BJ (cell line): ENCODE measurements at regions not wholly inside any gene's neighbourhood (a gene's known extent, or its start where the extent isn't known, plus 50 kb on each side); places are given as distances from the start of the nearest gene placed in this dataset.

Source experiments
- CTCF ChIA-PET: fragments of 350-600 bp; formaldehyde crosslinking; extraction: SDS; loops from one replicate; lab custom pipeline; 2021; ENCODE audit warnings: antibody characterized with exemption, inconsistent platforms; lab: Yijun Ruan, JAX
- POLR2A ChIA-PET: fragments of 300-600 bp; sonication (Branson Sonifier 250); formaldehyde crosslinking; extraction: SDS; loops from one replicate; lab custom pipeline; 2021; ENCODE audit warnings: antibody characterized with exemption; lab: Charles Lee
- DNase-seq: peaks from one replicate; pipeline ENCODE4 v3.0.0-alpha.2; 2011; ENCODE audit warnings: low read depth
- H3K27me3 ChIP-seq: 2 replicates; pipeline ENCODE4 v1.6.0; 2011; ENCODE audit warnings: low read length; ENCODE audit not compliant: control insufficient read depth, insufficient read depth
- H3K36me3 ChIP-seq: 2 replicates; pipeline ENCODE4 v1.5.1; 2011; ENCODE audit warnings: low read length; ENCODE audit not compliant: control insufficient read depth, insufficient read depth
- H3K4me3 ChIP-seq: 2 replicates; pipeline ENCODE4 v1.5.1; 2011; ENCODE audit warnings: low read depth, mild to moderate bottlenecking, control low read depth, low read length
- TF ChIP-seq, protein P1 (sequence below): IDR thresholded peaks from 2 replicates; pipeline ENCODE4 v1.5.1; 2011; ENCODE audit warnings: low read depth, mild to moderate bottlenecking, control low read depth, inconsistent platforms, low read length, moderate library complexity; ENCODE audit not compliant: insufficient read depth

DNA sequence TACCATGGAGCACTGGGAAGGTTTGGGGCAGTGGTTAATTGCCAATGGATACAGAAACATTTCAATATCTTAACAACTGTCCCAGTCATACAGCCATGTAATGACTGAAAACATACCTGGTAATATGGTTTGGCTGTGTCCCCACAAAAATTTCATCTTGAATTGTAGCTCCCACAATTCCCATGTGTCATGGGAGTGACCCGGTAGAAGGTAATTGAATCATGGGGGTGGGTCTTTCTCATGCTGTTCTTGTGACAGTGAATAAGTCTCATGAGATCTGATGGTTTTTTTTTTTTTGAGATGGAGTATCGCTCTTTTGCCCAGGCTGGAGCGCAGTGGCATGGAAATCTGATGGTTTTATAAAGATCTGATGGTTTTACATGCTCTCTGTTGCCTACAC lies 284.4 kb downstream of the TCF7L2 start:
- ChIA-PET POLR2A (no interaction called here), CTCF (interaction anchor here (0.8 kb wide), 1 partner anchor 45 kb away, joined by 3 read pairs; no protein-coding TSS in a partner anchor)
- TF ChIP-seq, protein P1, sequence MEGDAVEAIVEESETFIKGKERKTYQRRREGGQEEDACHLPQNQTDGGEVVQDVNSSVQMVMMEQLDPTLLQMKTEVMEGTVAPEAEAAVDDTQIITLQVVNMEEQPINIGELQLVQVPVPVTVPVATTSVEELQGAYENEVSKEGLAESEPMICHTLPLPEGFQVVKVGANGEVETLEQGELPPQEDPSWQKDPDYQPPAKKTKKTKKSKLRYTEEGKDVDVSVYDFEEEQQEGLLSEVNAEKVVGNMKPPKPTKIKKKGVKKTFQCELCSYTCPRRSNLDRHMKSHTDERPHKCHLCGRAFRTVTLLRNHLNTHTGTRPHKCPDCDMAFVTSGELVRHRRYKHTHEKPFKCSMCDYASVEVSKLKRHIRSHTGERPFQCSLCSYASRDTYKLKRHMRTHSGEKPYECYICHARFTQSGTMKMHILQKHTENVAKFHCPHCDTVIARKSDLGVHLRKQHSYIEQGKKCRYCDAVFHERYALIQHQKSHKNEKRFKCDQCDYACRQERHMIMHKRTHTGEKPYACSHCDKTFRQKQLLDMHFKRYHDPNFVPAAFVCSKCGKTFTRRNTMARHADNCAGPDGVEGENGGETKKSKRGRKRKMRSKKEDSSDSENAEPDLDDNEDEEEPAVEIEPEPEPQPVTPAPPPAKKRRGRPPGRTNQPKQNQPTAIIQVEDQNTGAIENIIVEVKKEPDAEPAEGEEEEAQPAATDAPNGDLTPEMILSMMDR: no peak
- Histone ChIP-seq H3K4me3 (no peak overlapping the region), H3K27me3 (peaks cover 6% of the 10 kb centered on the region), H3K36me3 (no peaks in the 10 kb centered on the region)
- no peak for DNase-seq

DNA sequence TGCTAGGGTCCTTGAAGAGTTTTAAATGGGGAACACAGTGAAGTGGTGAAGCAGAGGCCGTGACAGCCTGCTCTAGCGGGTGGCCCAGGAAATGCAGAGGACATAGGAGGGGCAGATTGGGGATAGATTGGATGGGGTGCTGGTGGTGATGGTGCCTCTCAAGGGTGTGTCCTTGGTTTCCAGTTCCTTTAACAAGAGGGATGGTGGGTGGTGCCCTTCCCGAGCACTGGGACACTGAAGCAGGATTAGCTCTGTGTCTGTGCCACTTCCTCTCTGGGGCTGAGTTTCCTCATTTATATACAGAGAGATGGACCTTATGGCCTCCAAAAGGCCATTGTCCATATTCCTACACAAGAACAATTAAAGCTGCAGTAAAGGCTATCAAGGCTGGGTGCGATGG lies 285.5 kb downstream of the TCF7L2 start:
- Histone ChIP-seq H3K4me3 (no peak overlapping the region), H3K27me3 (peaks cover 6% of the 10 kb centered on the region), H3K36me3 (no peaks in the 10 kb centered on the region)
- DNase-seq: no peak
- ChIA-PET CTCF (no interaction called here), POLR2A (no interaction called here)
- TF ChIP-seq, protein P1: no peak

DNA sequence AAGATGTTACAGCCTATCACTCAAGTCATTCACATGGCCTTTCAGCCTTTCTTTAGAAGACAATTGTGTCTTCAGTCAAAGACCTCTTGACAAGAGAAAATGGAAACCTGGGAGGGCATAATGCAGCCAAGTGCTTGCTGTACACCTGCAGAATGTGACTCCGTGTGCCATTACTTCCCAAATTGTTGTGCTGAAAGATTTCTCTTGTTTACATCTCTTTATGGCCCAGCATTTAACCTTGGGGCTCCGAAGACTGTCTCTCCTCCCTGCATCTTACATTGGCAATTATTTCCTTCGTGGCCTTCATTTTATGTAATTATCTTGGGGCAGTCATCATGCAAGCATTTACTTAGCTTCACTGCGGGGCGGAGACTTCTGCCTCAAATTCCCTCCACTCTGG lies 287.0 kb downstream of the TCF7L2 start:
- TF ChIP-seq, protein P1: no peak
- no peaks in the 10 kb centered on the region for H3K36me3 ChIP-seq
- H3K27me3 ChIP-seq: peaks cover 11% of the 10 kb centered on the region
- ChIA-PET POLR2A (no interaction called here), CTCF (interaction anchor here (0.6 kb wide), 1 partner anchor 1160 kb away, joined by 3 read pairs; no protein-coding TSS in a partner anchor)
- H3K4me3 ChIP-seq: no peak overlapping the region
- DNase-seq: no peak

DNA sequence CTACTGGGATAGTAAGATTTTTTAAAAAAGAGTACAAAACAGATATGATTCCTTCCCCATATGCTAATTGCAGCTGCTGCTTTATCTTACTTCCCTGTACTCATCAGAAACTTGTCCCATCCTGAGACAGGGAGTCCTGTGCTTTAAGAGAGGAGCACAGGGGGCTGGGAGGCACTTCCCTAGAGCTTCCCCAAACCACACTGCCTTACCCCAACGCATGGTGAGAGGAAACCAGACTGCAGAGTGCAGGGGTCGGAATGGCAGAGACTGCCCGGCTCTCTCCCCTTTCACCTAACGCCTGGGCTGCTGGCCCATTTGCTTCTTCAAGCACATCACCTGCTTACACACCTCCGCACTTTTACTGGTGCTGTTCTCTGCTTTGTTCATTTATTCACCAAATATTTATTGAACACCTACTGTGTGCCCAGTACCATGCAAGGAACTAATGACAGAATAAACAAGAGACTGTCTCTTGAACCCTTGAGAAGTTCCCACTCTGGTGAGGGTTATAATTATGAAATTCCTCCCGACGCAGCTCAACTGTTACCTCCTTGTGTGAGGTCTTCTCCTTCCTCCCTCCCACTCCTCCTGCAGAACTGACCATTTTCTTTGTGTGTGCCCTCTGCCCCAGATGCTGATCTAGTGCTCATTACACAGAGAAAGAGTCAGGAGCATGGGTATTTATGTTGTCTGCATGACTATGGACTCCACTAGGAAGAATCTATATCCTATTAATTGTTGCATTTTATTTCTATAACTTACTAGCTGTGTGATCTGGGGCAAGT lies 289.7 kb downstream of the TCF7L2 start:
- ChIA-PET CTCF (interaction anchor here (1.3 kb wide), 1 partner anchor 9 kb away, joined by 3 read pairs; no protein-coding TSS in a partner anchor), POLR2A (no interaction called here)
- no peak overlapping the region for H3K4me3 ChIP-seq
- no peak for DNase-seq
- no peaks in the 10 kb centered on the region for H3K36me3 ChIP-seq
- TF ChIP-seq, protein P1: no peak
- H3K27me3 ChIP-seq: peaks cover 10% of the 10 kb centered on the region

DNA sequence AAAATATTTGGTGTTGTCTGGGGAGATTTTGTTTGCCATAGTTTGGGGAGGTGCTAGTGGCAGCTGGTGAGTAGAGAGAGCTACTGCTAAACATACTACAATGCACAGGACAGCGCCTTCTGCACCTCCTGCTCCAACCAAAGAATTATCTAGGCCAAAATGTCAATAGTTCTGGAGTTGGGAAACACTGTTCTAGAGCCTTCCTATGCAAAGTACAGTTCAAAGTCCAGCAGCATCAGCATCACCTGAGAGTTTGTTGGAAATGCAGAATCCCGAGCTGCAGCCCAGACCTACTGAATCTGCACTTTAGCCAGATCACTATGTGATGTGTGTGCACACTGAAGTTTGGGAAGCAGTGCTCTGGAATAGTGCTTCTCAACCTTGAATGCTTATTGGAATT lies 290.7 kb downstream of the TCF7L2 start:
- ChIA-PET POLR2A (no interaction called here), CTCF (no interaction called here)
- Histone ChIP-seq H3K27me3 (peaks cover 12% of the 10 kb centered on the region), H3K36me3 (no peaks in the 10 kb centered on the region), H3K4me3 (no peak overlapping the region)
- DNase-seq: no peak
- TF ChIP-seq, protein P1: no peak
